VCaP (cell line): ENCODE measurements at regions not wholly inside any gene's neighbourhood (a gene's known extent, or its start where the extent isn't known, plus 50 kb on each side); places are given as distances from the start of the nearest gene placed in this dataset.

ENCODE experiments used
- H3K27ac ChIP-seq: fragments of 450-650 bp; 2 replicates; pipeline ENCODE4 v1.5.1; 2017
- TF ChIP-seq, protein P1 (sequence below): fragments of 450-650 bp; conservative IDR thresholded peaks from 2 replicates; pipeline ENCODE4 v1.5.1; 2017; ENCODE audit warnings: mild to moderate bottlenecking, moderate library complexity

- TF ChIP-seq, protein P1, sequence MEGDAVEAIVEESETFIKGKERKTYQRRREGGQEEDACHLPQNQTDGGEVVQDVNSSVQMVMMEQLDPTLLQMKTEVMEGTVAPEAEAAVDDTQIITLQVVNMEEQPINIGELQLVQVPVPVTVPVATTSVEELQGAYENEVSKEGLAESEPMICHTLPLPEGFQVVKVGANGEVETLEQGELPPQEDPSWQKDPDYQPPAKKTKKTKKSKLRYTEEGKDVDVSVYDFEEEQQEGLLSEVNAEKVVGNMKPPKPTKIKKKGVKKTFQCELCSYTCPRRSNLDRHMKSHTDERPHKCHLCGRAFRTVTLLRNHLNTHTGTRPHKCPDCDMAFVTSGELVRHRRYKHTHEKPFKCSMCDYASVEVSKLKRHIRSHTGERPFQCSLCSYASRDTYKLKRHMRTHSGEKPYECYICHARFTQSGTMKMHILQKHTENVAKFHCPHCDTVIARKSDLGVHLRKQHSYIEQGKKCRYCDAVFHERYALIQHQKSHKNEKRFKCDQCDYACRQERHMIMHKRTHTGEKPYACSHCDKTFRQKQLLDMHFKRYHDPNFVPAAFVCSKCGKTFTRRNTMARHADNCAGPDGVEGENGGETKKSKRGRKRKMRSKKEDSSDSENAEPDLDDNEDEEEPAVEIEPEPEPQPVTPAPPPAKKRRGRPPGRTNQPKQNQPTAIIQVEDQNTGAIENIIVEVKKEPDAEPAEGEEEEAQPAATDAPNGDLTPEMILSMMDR = no peak
- no peak overlapping the region for H3K27ac ChIP-seq
Observed at GRCh38 chr3:178095522-178095921, 440.7 kb upstream of the KCNMB2 start.

DNA sequence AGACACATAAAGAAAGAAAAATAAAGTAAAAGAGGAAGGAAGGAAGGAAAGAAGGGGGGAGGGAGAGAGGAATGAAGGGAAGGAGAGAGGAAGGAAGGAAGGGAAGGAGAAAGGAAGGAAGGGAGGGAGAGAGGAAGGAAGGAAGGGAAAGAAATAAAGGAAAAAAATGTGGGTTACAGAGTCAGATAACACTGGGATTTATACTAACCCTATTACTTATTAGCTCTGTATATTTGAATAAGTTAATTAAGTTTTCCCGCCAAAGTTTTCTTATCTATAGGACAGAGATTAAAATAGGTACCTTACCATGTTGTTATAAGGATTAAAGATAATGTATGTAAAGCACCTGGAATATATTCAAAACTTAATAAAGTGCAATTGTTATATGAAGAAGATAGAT is 439.3 kb upstream of the KCNMB2 start:
- TF ChIP-seq, protein P1 = no peak

GRCh38 chr3:178097576-178097975 is 438.7 kb upstream of the KCNMB2 start:
- H3K27ac ChIP-seq = no peak overlapping the region
- TF ChIP-seq, protein P1 = no peak

More for the DNA sequence above, 439.3 kb upstream of the KCNMB2 start:
- H3K27ac ChIP-seq = no peak overlapping the region

DNA sequence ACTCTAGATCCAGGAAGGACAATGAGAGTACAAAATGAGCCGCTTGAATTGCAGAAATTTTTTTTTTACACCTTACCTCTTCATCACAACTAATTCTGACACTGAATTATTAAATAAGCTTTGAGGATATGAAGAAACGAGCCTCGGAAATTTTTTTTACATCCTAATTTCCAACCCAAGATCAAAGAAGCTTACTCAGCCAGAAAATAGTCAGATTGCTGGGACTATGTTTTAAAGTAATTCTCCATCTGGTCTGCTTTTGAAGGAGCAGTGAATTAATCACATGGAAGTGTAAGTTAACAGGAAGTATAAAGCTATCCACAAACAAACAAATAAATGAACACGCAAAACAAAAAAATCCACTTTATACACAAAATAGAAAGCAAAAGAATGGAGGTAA is 437.0 kb upstream of the KCNMB2 start:
- TF ChIP-seq, protein P1 = no peak
- no peak overlapping the region for H3K27ac ChIP-seq

- TF ChIP-seq, protein P1 = no peak
- H3K27ac ChIP-seq = no peak overlapping the region
Observed at GRCh38 chr3:178099862-178100261, 436.4 kb upstream of the KCNMB2 start.

DNA sequence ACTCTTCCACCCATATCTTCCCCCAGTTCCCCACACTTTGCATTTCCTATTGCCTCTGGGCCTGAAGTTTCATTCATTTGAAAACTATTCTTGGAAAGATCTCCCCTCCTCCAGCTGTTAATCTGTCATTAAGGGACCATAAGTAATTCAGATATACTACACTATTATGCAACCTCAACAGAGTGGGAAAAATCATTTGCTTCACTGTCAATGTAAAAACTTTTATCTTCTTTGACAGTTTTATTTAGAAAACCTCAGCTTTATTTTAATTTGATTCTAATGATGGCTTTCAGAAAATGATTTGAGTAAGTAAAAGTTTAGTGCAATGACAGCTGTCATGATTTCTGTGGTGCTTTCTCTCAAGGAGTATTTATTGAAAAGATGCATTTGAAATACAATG is 435.3 kb upstream of the KCNMB2 start:
- TF ChIP-seq, protein P1 = no peak
- H3K27ac ChIP-seq = no peak overlapping the region

GRCh38 chr3:178103140-178103539 is 433.1 kb upstream of the KCNMB2 start:
- H3K27ac ChIP-seq = no peak overlapping the region
- TF ChIP-seq, protein P1 = no peak

DNA sequence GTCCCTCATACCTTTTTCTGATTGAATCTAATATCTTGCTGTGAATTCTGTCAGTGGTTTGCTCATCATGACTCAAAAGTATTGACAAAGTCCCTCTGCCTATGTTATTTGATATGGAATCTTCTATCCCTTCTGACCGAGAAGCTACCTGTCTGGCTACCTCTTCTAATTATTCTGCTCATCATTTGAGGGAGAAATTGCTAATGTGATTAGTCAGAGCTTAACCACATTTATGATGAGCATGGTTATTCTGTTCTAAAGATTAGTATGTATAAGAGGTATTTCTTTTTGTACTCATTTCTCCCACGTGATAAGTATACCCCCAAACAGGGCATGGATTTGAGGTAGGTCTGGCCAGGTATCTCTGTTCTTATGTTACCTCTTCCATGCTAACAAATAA is 428.4 kb upstream of the KCNMB2 start:
- no peak overlapping the region for H3K27ac ChIP-seq
- TF ChIP-seq, protein P1 = no peak
